ENCODE measurements at regions not wholly inside any gene's neighbourhood (a gene's known extent, or its start where the extent isn't known, plus 50 kb on each side); places are given as distances from the start of the nearest gene placed in this dataset.
"Not testable (repeated sequence)": the region's sequence is repeated elsewhere in the genome, so short reads cannot be mapped to it uniquely, and the experiment has no call there.

- no peak for DNase-seq (ENCODE audit: low read depth)
These were observed 1287.1 kb downstream of the PCDH9 start for GRCh38 chr13:65943024-65943423.

DNA sequence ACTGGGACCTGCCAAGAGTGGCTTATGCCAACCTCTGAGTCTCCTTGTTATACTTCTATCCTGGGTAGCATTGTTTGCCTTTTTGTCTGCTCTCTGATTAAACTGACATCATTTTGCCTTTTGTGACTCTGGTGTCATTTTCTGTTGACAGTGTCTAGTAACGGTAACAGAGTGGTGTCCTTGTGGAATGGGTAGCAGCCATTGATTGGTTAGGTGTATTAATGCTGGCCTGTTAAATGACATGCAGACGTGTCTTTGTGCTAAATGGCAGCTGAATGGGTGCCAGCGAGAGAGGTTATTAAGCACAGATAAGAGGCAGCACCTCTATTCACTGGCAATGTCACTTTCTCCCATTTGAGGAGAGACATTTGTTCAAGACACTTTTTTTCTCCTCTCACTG lies 1289.4 kb downstream of the PCDH9 start:
- no peak for DNase-seq (ENCODE audit: low read depth)

- no peak for DNase-seq (ENCODE audit: low read depth)
These were observed 1292.9 kb downstream of the PCDH9 start for GRCh38 chr13:65937251-65937650.

DNA sequence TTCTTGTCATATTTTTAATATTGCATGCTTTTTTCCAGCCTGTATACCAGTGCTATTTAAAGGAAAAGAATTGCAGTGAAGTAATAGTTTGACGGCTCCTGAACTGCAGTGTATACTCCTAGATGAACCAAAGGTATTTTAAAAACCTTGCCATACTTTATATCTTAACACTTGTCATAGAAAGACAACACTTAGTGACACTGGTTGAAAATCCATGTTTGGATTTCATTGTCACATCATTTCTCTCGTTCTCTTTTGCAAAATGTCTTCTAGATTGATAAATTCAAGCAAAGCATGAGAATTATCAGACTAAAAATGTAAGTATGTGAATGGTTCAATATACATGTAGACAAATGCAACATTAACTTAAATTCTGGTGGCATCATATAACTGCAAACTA lies 1293.9 kb downstream of the PCDH9 start:
- no peak for DNase-seq (ENCODE audit: low read depth)

DNA sequence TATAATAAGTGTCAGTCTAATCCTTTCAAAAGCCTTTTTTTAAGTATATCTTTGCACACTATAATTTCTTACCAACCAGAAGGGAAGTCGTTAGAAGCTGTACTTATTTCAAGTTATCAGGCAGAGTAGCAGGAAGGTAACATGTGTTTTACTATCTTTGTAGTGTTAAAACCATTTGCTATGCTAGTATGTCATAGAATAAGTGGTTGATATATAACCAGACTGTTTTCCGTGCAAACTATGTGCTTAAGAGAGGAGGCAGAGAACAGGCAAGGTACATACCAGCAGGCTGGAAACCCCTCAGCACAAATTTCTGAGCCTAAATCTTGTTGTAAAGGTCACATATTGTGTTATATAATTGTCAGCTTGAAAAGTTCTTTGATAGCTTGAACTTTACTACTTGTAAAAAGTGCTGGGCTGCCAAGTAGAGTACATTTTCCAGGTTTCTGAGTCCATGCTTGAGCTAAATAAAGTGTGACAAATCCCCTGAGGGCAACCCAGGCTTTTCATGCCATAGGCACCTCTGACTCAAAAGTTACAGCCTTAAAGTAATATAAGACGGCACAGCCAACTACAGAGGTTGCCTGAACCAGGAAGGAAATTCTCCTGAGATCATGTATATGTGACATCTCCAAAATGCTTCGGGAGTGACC lies 1297.4 kb downstream of the PCDH9 start:
- DNase-seq (ENCODE audit: low read depth) = no peak

GRCh38 chr13:65932013-65932412 lies 1298.1 kb downstream of the PCDH9 start:
- no peak for DNase-seq (ENCODE audit: low read depth)

DNA sequence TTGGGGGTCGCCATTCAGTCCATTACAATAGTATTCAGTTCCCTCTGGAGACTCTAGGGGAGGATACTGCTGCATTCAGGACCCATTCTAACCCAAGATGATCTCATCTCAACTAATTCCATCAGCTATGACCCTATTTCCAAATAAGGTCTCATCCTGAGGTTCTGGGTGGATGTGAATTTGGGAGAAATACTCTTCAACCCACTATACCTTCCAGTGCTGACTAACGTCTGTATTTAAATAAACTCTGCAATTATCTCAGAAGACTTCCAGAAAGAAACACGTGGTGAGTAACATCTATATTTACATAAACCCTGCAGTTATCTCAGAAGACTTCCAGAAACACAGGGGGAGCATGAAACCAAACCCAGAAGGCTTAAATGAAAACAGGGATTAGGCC lies 1300.7 kb downstream of the PCDH9 start:
- no peak for DNase-seq (ENCODE audit: low read depth)

DNA sequence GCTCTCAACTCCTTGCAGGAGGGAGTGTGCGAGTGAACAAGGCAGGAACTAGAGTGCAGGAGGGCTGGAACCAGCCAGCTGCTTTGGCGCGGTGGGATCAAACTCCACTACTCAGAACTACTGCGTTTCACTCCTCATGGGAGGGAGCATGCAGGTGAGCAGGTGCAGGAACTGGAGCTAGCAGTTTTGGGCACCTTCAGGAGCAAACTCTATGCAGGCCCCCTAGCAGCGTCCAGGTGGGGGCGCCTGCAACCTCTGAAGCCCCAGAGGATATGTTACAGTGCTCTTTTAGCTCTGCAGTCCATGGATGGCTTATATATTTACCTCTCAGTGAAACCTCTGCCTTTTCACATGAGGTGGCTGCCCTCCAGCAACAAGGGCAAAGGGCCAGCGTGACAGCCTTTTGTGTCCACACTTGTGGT lies 1303.4 kb downstream of the PCDH9 start:
- DNase-seq (ENCODE audit: low read depth) = no peak

- DNase-seq (ENCODE audit: low read depth) = not testable (repeated sequence)
These were observed 1307.3 kb downstream of the PCDH9 start for GRCh38 chr13:65922846-65923245.

DNA sequence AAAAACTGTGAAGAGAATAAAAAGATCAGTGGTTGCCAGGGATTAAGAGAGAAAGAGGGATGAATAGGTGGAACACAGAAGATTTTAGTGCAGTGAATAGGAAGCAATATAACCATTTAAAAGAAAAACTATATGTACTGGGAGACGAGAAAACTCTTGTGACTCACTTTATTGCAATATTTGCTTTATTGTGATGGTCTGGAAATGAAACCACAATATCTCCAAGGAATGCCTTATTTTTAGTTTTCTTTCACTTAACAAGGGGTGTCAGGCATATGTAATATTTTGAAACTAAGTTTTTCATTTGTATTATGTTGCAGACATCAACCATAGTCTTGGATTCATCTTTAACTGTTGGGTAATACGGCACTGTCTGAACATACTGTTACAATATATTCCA lies 1308.2 kb downstream of the PCDH9 start:
- DNase-seq (ENCODE audit: low read depth) = no peak

DNA sequence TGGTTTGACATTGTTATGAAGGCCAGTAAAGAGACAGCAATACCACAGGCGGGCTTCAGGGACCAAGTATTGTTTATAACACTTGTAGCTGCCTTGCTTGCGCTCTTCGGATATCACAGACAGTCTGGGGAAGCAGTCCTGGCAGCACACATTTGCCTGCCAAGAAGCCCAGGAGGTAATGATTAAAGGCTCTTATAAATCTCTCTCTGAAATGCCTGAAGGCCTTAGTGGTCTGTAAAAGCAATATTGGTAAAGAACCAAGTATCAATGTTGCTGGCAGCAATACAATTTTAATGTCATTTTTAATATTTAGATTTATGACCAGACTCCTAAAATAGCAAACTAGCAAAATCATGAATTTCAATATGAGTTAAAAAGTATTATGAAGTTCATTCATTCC lies 1312.4 kb downstream of the PCDH9 start:
- no peak for DNase-seq (ENCODE audit: low read depth)

GRCh38 chr13:65915195-65915594 lies 1314.9 kb downstream of the PCDH9 start:
- no peak for DNase-seq (ENCODE audit: low read depth)

- no peak for DNase-seq (ENCODE audit: low read depth)
These were observed 1315.4 kb downstream of the PCDH9 start for GRCh38 chr13:65914716-65915115.

DNA sequence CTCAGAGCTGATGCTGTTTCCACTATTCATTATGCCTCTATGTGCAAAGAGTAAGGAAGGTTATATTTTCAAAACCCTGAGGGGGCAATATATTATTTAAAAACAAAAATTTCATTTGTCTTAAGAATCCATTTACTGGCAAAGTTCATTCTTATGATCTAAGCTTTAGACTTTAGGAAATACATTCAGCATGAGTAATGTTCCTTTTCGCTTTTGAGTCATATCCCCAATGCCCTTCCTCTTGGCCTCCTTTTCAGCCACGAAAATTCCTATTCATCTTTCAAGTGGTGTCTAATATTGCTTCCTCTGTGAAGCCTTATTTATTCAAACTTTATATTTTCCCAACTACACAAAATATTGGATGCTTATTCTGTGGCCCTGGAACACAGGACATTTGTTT lies 1317.0 kb downstream of the PCDH9 start:
- DNase-seq (ENCODE audit: low read depth) = no peak

DNA sequence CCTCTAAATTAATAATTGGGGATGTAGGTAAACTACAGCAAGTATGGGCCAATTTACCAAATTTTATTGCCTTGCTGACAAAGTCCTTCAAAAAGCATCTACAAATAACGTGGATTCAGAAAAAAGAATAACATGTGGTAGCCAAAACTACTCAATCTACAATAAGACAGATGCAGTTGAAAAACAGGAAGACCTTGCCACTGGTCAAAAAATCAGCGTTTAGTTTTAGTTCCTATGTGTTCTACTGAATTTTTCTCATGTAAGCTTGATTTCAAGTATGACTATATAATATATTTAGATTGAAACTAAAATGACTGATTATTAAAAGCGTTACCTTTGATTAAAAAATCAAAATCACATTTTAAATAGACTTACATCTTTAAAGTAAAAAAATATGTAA lies 1317.6 kb downstream of the PCDH9 start:
- no peak for DNase-seq (ENCODE audit: low read depth)

GRCh38 chr13:65911546-65912193 lies 1318.5 kb downstream of the PCDH9 start:
- DNase-seq (ENCODE audit: low read depth) = no peak

GRCh38 chr13:65909501-65909900 lies 1320.6 kb downstream of the PCDH9 start:
- no peak for DNase-seq (ENCODE audit: low read depth)

- DNase-seq (ENCODE audit: low read depth) = no peak
These were observed 1322.2 kb downstream of the PCDH9 start for GRCh38 chr13:65907666-65908525.

DNA sequence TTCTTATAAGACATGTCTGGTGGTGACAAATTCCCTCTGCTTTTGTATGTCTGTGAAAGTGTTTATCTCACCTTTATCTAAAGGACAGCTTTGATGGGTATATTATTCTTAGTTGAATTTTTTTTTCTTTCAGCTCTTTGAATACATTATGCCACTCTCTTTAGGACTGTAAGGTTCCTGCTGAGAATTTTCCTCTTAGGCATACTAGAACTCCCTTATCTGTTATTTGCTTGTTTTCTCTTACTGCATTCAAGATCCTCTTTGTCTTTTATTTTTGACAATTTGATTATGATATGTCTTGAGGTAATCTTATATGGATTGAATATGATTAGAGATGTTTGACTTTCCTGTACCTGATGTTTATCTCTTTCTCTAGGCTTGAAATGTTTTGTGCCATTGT lies 1328.4 kb downstream of the PCDH9 start:
- DNase-seq (ENCODE audit: low read depth) = no peak

DNA sequence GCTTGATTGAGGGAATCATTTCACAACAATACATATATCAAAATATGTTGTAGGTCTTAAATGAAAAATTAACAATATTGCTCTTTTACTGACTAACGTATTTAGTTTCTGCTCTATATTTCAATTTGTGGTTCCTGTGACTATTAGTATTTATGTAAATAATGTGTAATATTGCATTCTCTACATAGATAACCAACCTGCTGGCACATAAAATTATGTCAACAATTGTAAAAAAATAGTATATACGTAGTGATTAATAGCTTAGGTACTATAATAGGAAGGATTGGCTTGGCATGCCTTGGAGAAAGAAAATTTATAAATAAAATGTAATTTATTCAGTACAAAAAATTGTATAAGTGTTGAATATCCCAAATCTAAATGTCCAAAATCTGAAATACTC lies 1336.1 kb downstream of the PCDH9 start:
- no peak for DNase-seq (ENCODE audit: low read depth)

- DNase-seq (ENCODE audit: low read depth) = no peak
These were observed 1337.3 kb downstream of the PCDH9 start for GRCh38 chr13:65892859-65893258.

- DNase-seq (ENCODE audit: low read depth) = no peak
These were observed 1340.8 kb downstream of the PCDH9 start for GRCh38 chr13:65889368-65889767.

DNA sequence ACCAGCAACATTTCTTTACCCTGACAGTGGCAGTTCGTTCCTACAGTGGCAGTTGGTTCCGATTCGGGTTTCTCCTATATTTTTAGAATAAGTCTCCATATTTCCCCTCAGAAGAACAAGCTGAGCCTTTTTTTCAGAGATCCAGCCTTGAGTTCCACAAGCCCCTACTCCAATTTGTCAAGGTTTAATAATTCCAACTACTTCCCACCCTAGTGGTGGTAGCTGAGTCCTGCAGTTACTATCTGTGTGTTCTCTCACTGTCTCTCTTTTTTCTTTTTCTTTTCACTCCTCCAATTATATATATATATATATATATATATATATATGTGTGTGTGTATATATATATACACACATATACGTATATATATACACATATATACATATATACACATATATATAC lies 1347.3 kb downstream of the PCDH9 start:
- no peak for DNase-seq (ENCODE audit: low read depth)
